ENCODE measurements at regions not wholly inside any gene's neighbourhood (a gene's known extent, or its start where the extent isn't known, plus 50 kb on each side); places are given as distances from the start of the nearest gene placed in this dataset.

- DNase-seq = no peak
- intact Hi-C loops (cut with DNase I) = no loop called here
Measured at GRCh38 chr10:130577039-130577438, 440.8 kb downstream of the GLRX3 start.

DNA sequence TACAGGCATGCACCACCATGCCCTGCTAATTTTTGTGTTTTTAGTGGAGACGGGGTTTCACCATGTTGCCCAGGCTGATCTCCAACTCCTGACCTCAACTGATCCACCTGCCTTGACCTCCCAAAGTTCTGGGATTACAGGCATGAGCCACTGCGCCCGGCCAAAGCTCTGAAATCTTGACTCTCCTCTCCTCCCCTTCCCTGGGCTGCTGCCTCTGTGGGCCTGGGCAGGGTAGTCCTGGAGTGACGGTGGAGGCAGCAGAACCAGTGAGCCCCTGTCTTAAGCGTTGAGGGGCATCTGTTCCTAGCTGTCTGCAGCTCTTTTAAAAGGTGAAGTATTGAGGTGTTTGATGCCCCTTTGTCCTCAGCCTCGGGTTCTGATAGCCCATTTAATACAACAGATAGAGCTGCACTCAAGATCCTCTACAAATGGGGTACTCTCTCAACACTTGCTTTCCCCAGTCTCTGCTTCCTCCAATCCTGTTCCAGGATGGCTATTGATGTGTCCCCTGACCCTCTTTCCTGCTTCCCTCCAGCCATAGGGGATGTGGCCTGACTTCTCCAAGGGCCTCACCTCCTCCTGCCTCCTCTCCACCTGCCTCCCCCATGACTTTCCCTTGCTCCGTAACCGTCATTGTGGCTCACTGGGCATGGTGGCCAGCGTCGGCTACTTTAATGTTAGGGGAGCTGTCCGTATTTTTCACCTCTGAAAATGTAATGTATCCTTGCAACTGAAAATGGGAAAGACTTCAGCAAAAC is 442.5 kb downstream of the GLRX3 start:
- intact Hi-C loops (cut with DNase I) = no loop called here
- DNase-seq = peak in 1 of 42 donors; percentile 7

GRCh38 chr10:130579913-130580312 is 443.7 kb downstream of the GLRX3 start:
- DNase-seq = peak in 1 of 42 donors; percentile 2
- intact Hi-C loops (cut with DNase I) = no loop called here

DNA sequence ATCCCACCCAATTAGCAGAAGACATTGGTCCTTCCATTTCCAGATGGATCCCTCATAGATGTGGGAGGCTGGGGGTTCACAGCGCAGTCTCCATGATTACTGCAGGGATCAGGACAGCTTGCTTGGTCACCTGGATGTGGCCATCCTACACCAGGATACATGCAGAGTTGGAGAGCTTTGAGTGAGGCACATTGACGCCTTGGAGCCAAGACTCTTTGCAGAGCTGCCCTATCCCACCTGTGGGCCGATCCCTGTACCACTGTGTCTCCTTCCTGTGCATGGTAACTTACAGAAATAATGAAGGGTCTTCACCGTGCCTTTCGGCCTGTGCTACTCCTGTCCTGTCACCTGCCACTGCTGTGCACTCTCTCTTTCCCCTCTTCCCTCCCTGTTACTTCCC is 444.8 kb downstream of the GLRX3 start:
- intact Hi-C loops (cut with DNase I) = no loop called here
- DNase-seq = peak in 1 of 42 donors; percentile 22

GRCh38 chr10:130587718-130588117 is 451.5 kb downstream of the GLRX3 start:
- peak in 1 of 42 donors; percentile 17 for DNase-seq
- intact Hi-C loops (cut with DNase I) = no loop called here

GRCh38 chr10:130606001-130606405 is 469.8 kb downstream of the GLRX3 start:
- DNase-seq = no peak
- intact Hi-C loops (cut with DNase I) = no loop called here

- DNase-seq = peak in 1 of 42 donors; percentile 20
- intact Hi-C loops (cut with DNase I) = no loop called here
Measured at GRCh38 chr10:130607366-130607765, 471.2 kb downstream of the GLRX3 start.

DNA sequence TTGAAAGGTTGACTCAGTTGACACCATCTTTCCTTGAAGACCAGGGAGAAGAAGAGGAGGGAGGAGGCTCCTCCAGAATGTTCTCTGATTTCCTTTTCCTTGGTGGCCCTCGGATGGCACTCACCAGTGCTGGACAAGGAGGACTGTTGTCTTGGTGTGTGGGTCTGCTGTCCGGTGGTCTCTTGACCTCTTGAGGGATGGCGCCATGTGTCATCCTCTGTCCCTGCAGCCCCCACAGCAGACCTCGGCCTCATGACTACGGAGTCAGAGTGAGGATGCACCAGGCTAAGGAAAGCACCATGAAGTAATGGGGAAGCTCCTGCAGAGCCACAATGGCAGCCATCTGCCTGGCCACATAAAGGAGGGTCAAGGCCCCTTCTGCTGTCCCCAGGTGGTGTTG is 475.0 kb downstream of the GLRX3 start:
- intact Hi-C loops (cut with DNase I) = no loop called here
- DNase-seq = no peak

DNA sequence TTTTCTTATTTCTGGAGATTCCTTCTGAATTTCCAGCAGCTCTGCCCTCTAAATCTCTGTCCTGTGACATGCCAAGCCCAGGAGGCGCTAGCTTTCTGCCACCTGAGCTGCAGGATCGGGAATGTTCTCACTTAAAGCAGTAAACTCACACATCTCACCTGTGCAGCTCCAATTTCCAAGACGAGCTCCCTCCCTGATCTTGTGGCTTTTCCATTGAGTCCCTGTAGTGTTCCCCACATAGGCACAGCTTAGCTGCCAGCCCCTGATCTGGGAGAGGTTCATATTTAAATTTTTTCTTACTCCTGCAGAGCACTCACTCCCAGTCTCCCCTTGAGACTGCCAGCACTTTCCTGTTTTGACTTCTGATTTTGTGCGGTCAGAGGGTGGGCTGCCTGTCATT is 479.3 kb downstream of the GLRX3 start:
- DNase-seq = no peak
- intact Hi-C loops (cut with DNase I) = no loop called here

DNA sequence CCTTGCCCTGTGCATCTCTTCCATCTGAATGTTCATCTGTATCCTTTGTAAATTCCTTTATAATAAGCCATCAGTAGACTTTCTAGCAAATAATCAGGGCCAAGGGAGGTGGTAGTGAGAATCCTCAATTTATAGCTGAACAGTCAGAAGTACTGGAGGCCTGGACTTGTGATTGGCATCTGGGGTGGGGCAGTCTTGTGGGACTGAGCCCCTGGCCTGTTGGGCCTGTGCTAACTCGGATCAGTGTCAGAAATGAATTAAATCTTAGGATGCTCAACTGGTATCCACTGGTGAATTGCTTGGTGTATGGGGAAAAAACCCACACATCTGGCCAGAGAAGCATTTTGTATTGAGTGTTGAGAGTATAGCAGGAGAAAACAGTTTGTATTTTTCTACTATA is 481.8 kb downstream of the GLRX3 start:
- intact Hi-C loops (cut with DNase I) = no loop called here
- no peak for DNase-seq

DNA sequence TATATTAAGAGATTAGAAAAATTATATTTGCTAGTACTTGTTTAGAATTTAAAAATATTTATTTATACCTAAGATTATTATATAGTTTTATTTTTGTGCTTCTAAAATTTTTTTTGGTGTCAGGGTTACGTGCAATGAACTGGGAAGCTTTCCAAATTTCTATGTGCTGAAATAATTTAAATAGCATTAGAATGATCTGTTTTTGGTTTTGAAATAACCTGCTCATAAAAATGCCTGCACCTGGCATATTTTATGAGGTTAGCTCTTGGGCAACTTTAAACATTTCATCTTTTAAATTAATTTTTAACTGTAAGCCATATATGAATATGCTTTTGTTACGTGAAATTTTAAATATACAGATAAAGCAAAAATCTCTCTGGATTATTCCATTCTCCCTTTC is 482.5 kb downstream of the GLRX3 start:
- intact Hi-C loops (cut with DNase I) = no loop called here
- no peak for DNase-seq

GRCh38 chr10:130621231-130621775 is 485.1 kb downstream of the GLRX3 start:
- intact Hi-C loops (cut with DNase I) = no loop called here
- DNase-seq = no peak

- intact Hi-C loops (cut with DNase I) = no loop called here
Measured at GRCh38 chr10:130623680-130624267, 487.6 kb downstream of the GLRX3 start.

DNA sequence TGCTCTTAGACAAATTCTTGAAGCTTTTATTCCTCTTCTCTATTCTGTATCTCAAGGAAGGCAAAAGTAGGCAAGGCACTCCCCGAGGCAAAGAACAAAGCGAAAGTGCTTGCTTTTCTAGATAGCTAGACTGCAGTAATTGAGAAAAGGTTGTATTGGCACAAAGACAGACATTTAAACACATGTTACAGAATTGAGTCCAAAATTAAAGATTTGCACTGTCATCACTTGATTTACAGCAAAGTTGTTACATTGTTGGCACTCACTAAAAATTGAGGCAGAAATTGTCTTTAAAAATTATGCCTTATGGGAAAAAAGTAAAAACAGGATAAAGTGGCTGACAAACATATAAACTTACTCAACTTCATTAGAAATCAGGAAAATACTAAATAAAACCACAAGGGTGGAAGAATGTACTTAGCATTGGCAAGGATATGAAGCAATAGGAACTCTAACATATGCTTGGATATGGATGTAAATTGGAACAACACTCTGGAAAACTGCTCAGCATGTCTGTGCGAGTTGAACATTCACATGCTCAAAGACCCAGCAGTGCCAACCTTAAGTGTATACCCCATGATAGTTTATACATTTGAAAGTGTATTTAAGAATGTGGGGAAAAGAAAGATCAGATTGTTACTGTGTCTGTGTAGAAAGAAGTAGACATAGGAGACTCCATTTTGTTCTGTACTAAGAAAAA is 491.3 kb downstream of the GLRX3 start:
- intact Hi-C loops (cut with DNase I) = no loop called here
- no peak for DNase-seq

More at GRCh38 chr10:130623680-130624267, 487.6 kb downstream of the GLRX3 start:
- DNase-seq = no peak

GRCh38 chr10:130630135-130630534 is 493.9 kb downstream of the GLRX3 start:
- no peak for DNase-seq
- intact Hi-C loops (cut with DNase I) = no loop called here

GRCh38 chr10:130631142-130632096 is 495.2 kb downstream of the GLRX3 start:
- intact Hi-C loops (cut with DNase I) = no loop called here
- DNase-seq = no peak

GRCh38 chr10:130634816-130635215 is 498.6 kb downstream of the GLRX3 start:
- DNase-seq = no peak
- intact Hi-C loops (cut with DNase I) = no loop called here

DNA sequence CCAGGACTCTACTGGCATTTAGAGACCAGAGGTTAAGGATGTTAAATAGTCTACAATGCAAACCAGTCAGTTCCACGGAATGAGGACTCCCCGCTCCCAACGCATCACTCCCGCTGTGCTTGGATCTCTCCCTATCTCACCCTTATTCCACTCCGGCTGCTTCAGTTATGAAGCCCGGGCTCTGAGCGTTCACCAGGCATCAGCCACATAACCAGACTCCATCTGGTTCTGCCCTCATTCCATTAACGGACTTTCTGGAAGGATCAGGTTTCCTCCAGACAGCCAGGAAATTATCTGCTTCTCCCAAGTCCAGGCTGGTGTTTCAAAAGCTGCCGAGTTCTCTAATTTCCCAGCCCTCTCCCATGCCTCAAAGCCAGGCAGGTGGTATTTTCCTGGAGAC is 499.3 kb downstream of the GLRX3 start:
- no peak for DNase-seq
- intact Hi-C loops (cut with DNase I) = no loop called here

- no peak for DNase-seq
- intact Hi-C loops (cut with DNase I) = no loop called here
Measured at GRCh38 chr10:130636313-130636930, 500.2 kb downstream of the GLRX3 start.

All from head of caudate nucleus (tissue), 42 donors.